Keratinocyte (primary cell): ENCODE measurements at regions not wholly inside any gene's neighbourhood (a gene's known extent, or its start where the extent isn't known, plus 50 kb on each side); places are given as distances from the start of the nearest gene placed in this dataset.

ENCODE experiments used
- DNase-seq: peaks from one replicate; pipeline ENCODE4 v3.0.0-alpha.2; 2011; ENCODE audit warnings: low read depth, missing footprints, low spot score
- FAIRE-seq: peaks from 2 replicates; lab custom pipeline; 2011; peaks lifted over from hg19 to GRCh38; lab: Jason Lieb, UNC
- H2AFZ ChIP-seq: 2 replicates; pipeline ENCODE4 v1.6.0; 2012; ENCODE audit warnings: low read length, control low read depth, inconsistent platforms; ENCODE audit not compliant: control insufficient read depth
- H3K27ac ChIP-seq: 2 replicates; pipeline ENCODE4 v1.5.1; 2011; ENCODE audit warnings: low read length; ENCODE audit not compliant: control insufficient read depth, insufficient read depth
- H3K27me3 ChIP-seq: 3 replicates; pipeline ENCODE4 v1.6.0; 2011; ENCODE audit warnings: low read length; ENCODE audit not compliant: control insufficient read depth, insufficient read depth; ENCODE audit errors: extremely low read depth
- H3K36me3 ChIP-seq, 2 experiments: 2 replicates in 1 of 2; 3 replicates in 1 of 2; pipeline ENCODE4 v1.5.1; 2011; ENCODE audit warnings: low read length in 2 of 2, mild to moderate bottlenecking in 1 of 2; ENCODE audit not compliant: control insufficient read depth in 2 of 2, insufficient read depth in 2 of 2; ENCODE audit errors: extremely low read depth in 1 of 2
- H3K4me1 ChIP-seq: 3 replicates; pipeline ENCODE4 v1.5.1; 2011; ENCODE audit warnings: low read length; ENCODE audit not compliant: control insufficient read depth, insufficient read depth; ENCODE audit errors: extremely low read depth
- H3K4me2 ChIP-seq: 3 replicates; pipeline ENCODE4 v1.6.0; 2011; ENCODE audit warnings: low read depth, low read length; ENCODE audit not compliant: control insufficient read depth, insufficient read depth; ENCODE audit errors: extremely low read depth
- H3K4me3 ChIP-seq, 3 experiments: fragments of 200-600 bp in 1 of 3; sonication (generic) in 1 of 3; 2 replicates in 2 of 3; 3 replicates in 1 of 3; pipeline ENCODE4 v1.5.1; 2011 to 2016; ENCODE audit warnings: low read length in 3 of 3, mild to moderate bottlenecking in 3 of 3, control low read depth in 2 of 3, inconsistent platforms in 1 of 3, low read depth in 1 of 3, mixed read lengths in 1 of 3, mixed run types in 1 of 3, moderate library complexity in 1 of 3; ENCODE audit not compliant: control insufficient read depth in 2 of 3, insufficient read depth in 2 of 3; ENCODE audit errors: extremely low read depth in 1 of 3
- H3K79me2 ChIP-seq: 2 replicates; pipeline ENCODE4 v1.6.0; 2012; ENCODE audit warnings: low read length; ENCODE audit not compliant: control insufficient read depth, insufficient read depth
- H3K9ac ChIP-seq: 3 replicates; pipeline ENCODE4 v1.6.0; 2011; ENCODE audit warnings: low read length; ENCODE audit not compliant: control insufficient read depth, insufficient read depth; ENCODE audit errors: extremely low read depth
- H3K9me1 ChIP-seq: 3 replicates; pipeline ENCODE4 v1.6.0; 2011; ENCODE audit warnings: low read length; ENCODE audit not compliant: control insufficient read depth, insufficient read depth; ENCODE audit errors: extremely low read depth
- H3K9me3 ChIP-seq: 2 replicates; pipeline ENCODE4 v1.5.1; 2012; ENCODE audit warnings: low read depth, low read length; ENCODE audit not compliant: control insufficient read depth
- H4K20me1 ChIP-seq: 3 replicates; pipeline ENCODE4 v1.6.0; 2011; ENCODE audit warnings: low read length; ENCODE audit not compliant: control insufficient read depth, insufficient read depth; ENCODE audit errors: extremely low read depth
- CTCF ChIP-seq, 3 experiments: IDR thresholded peaks in 1 of 3; conservative IDR thresholded peaks in 1 of 3; optimal IDR thresholded peaks in 1 of 3; 2 replicates in 2 of 3; 3 replicates in 1 of 3; pipeline versions ENCODE3 to v1.5.1; 2011; ENCODE audit warnings: low read length in 3 of 3, mild to moderate bottlenecking in 3 of 3, moderate library complexity in 2 of 3, control low read depth in 1 of 3, inconsistent platforms in 1 of 3; ENCODE audit not compliant: insufficient read depth in 2 of 3; ENCODE audit errors: extremely low read depth in 1 of 3
- EZH2 ChIP-seq: IDR thresholded peaks from one replicate; pipeline ENCODE4 v1.6.1; 2012; ENCODE audit warnings: inconsistent platforms, mild to moderate bottlenecking, low read length, moderate library complexity
- dilution Hi-C: fragments of 300-500 bp; cut with MboI; formaldehyde crosslinking; loops from one replicate; pipeline ENCODE4 v1.7.0; 2020; ENCODE audit warnings: low sequenced_read_pairs; ENCODE audit not compliant: extremely low pct_ligation_motif_present

GRCh38 chr9:18109675-18110074, 364.3 kb upstream of the ADAMTSL1 start:
- no peaks in the 10 kb centered on the region for H3K79me2 ChIP-seq
- no peak overlapping the region for H2AFZ ChIP-seq
- DNase-seq: no peak
- no peak for FAIRE-seq
- H3K4me1 ChIP-seq: no peaks in the 10 kb centered on the region
- H3K9me1 ChIP-seq: no peaks in the 10 kb centered on the region
- no peaks in the 10 kb centered on the region for H3K27me3 ChIP-seq
- TF ChIP-seq EZH2 (no peak), CTCF (optimal IDR thresholded peaks at IDR 0.05 in 1 of 3, IDR thresholded peaks at IDR 0.05 in 1 of 3, conservative IDR thresholded peaks at IDR 0.05 in 1 of 3; ENCODE audit: extremely low read depth in 1 of 3, insufficient read depth in 2 of 3, low read length in 3 of 3) (no peak)
- no peak overlapping the region for H3K9ac ChIP-seq
- H3K27ac ChIP-seq: no peak overlapping the region
- H3K4me2 ChIP-seq: no peak overlapping the region
- dilution Hi-C loops: no loop called here
- no peaks in the 10 kb centered on the region for H3K9me3 ChIP-seq
- no peak overlapping the region for H3K4me3 ChIP-seq
- H4K20me1 ChIP-seq: no peaks in the 10 kb centered on the region
- no peaks in the 10 kb centered on the region for H3K36me3 ChIP-seq

- Histone ChIP-seq H3K27me3 (no peaks in the 10 kb centered on the region), H3K9me3 (no peaks in the 10 kb centered on the region), H4K20me1 (no peaks in the 10 kb centered on the region), H2AFZ (no peak overlapping the region), H3K9ac (no peak overlapping the region), H3K36me3 (no peaks in the 10 kb centered on the region), H3K4me3 (no peak overlapping the region), H3K27ac (no peak overlapping the region), H3K4me2 (no peak overlapping the region), H3K9me1 (no peaks in the 10 kb centered on the region), H3K79me2 (no peaks in the 10 kb centered on the region), H3K4me1 (no peaks in the 10 kb centered on the region)
- DNase-seq (no peak), FAIRE-seq (no peak)
- dilution Hi-C loops: no loop called here
- TF ChIP-seq CTCF (optimal IDR thresholded peaks at IDR 0.05 in 1 of 3, IDR thresholded peaks at IDR 0.05 in 1 of 3, conservative IDR thresholded peaks at IDR 0.05 in 1 of 3; ENCODE audit: extremely low read depth in 1 of 3, insufficient read depth in 2 of 3, low read length in 3 of 3) (no peak), EZH2 (no peak)
Observed at GRCh38 chr9:18111146-18111545, 362.8 kb upstream of the ADAMTSL1 start.
